ENCODE measurements at regions not wholly inside any gene's neighbourhood (a gene's known extent, or its start where the extent isn't known, plus 50 kb on each side); places are given as distances from the start of the nearest gene placed in this dataset.

GRCh38 chr15:37820380-37821128 is 113.9 kb upstream of the TMCO5A start:
- Histone ChIP-seq H3K27me3 (replicated peaks; ENCODE audit: insufficient read depth) (no peaks in the 10 kb centered on the region), H3K4me1 (ENCODE audit: control insufficient read depth in 1 of 2, low read depth in 2 of 2) (no peaks in the 10 kb centered on the region), H3K36me3 (no peaks in the 10 kb centered on the region), H3K4me3 (no peak overlapping the region), H3K27ac (no peak overlapping the region), H3K9me3 (no peaks in the 10 kb centered on the region)
- ATAC-seq (ENCODE audit: insufficient number of reproducible peaks, low FRiP score, low read depth) = no peak
- DNase-seq (ENCODE audit: low spot score) = no peak
- no peak for TF ChIP-seq CTCF (IDR thresholded peaks at IDR 0.05)

- no peaks in the 10 kb centered on the region for H3K36me3 ChIP-seq
- ATAC-seq (ENCODE audit: insufficient number of reproducible peaks, low FRiP score, low read depth) (no peak), DNase-seq (ENCODE audit: low spot score) (no peak)
- no peaks in the 10 kb centered on the region for H3K4me1 ChIP-seq (ENCODE audit: control insufficient read depth in 1 of 2, low read depth in 2 of 2)
- H3K9me3 ChIP-seq = no peaks in the 10 kb centered on the region
- no peak for TF ChIP-seq CTCF (IDR thresholded peaks at IDR 0.05)
- H3K4me3 ChIP-seq = no peak overlapping the region
- H3K27ac ChIP-seq = no peak overlapping the region
- H3K27me3 ChIP-seq (replicated peaks; ENCODE audit: insufficient read depth) = no peaks in the 10 kb centered on the region
These were observed 110.7 kb upstream of the TMCO5A start for GRCh38 chr15:37823601-37824275.

GRCh38 chr15:37824717-37825382 is 109.6 kb upstream of the TMCO5A start:
- ATAC-seq (ENCODE audit: insufficient number of reproducible peaks, low FRiP score, low read depth) (no peak), DNase-seq (ENCODE audit: low spot score) (no peak)
- Histone ChIP-seq H3K36me3 (no peaks in the 10 kb centered on the region), H3K4me1 (ENCODE audit: control insufficient read depth in 1 of 2, low read depth in 2 of 2) (no peaks in the 10 kb centered on the region), H3K27ac (no peak overlapping the region), H3K4me3 (no peak overlapping the region), H3K27me3 (replicated peaks; ENCODE audit: insufficient read depth) (no peaks in the 10 kb centered on the region), H3K9me3 (no peaks in the 10 kb centered on the region)
- no peak for TF ChIP-seq CTCF (IDR thresholded peaks at IDR 0.05)

GRCh38 chr15:37837276-37837675 is 97.2 kb upstream of the TMCO5A start:
- no peaks in the 10 kb centered on the region for H3K9me3 ChIP-seq
- TF ChIP-seq CTCF (IDR thresholded peaks at IDR 0.05) = no peak
- no peaks in the 10 kb centered on the region for H3K36me3 ChIP-seq
- no peaks in the 10 kb centered on the region for H3K4me1 ChIP-seq (ENCODE audit: control insufficient read depth in 1 of 2, low read depth in 2 of 2)
- no peak for ATAC-seq (ENCODE audit: insufficient number of reproducible peaks, low FRiP score, low read depth)
- H3K27me3 ChIP-seq (replicated peaks; ENCODE audit: insufficient read depth) = no peaks in the 10 kb centered on the region
- no peak overlapping the region for H3K27ac ChIP-seq
- DNase-seq (ENCODE audit: low spot score) = no peak
- H3K4me3 ChIP-seq = no peak overlapping the region

- no peak for ATAC-seq (ENCODE audit: insufficient number of reproducible peaks, low FRiP score, low read depth)
- no peak overlapping the region for H3K4me3 ChIP-seq
- H3K9me3 ChIP-seq = peaks cover 4% of the 10 kb centered on the region
- H3K4me1 ChIP-seq (ENCODE audit: control insufficient read depth in 1 of 2, low read depth in 2 of 2) = no peaks in the 10 kb centered on the region
- H3K27me3 ChIP-seq (replicated peaks; ENCODE audit: insufficient read depth) = no peaks in the 10 kb centered on the region
- DNase-seq (ENCODE audit: low spot score) = no peak
- no peak overlapping the region for H3K27ac ChIP-seq
- TF ChIP-seq CTCF (IDR thresholded peaks at IDR 0.05) = no peak
- H3K36me3 ChIP-seq = no peaks in the 10 kb centered on the region
These were observed 86.7 kb upstream of the TMCO5A start for GRCh38 chr15:37847776-37848175.
